ENCODE measurements at regions not wholly inside any gene's neighbourhood (a gene's known extent, or its start where the extent isn't known, plus 50 kb on each side); places are given as distances from the start of the nearest gene placed in this dataset.

- no peak for DNase-seq (ENCODE audit: low read depth)
Observed at GRCh38 chr11:28738549-28738948, 630.4 kb downstream of the METTL15 start.

GRCh38 chr11:28736256-28736655 is 628.1 kb downstream of the METTL15 start:
- DNase-seq (ENCODE audit: low read depth) = no peak

- DNase-seq (ENCODE audit: low read depth) = no peak
Observed at GRCh38 chr11:28735511-28735910, 627.3 kb downstream of the METTL15 start.

- no peak for DNase-seq (ENCODE audit: low read depth)
Observed at GRCh38 chr11:28730889-28731288, 622.7 kb downstream of the METTL15 start.

- no peak for DNase-seq (ENCODE audit: low read depth)
Observed at GRCh38 chr11:28730336-28730735, 622.1 kb downstream of the METTL15 start.

- DNase-seq (ENCODE audit: low read depth) = no peak
Observed at GRCh38 chr11:28729339-28729738, 621.2 kb downstream of the METTL15 start.

GRCh38 chr11:28728666-28729065 is 620.5 kb downstream of the METTL15 start:
- no peak for DNase-seq (ENCODE audit: low read depth)

GRCh38 chr11:28727254-28727653 is 619.1 kb downstream of the METTL15 start:
- DNase-seq (ENCODE audit: low read depth) = no peak

GRCh38 chr11:28726432-28726831 is 618.2 kb downstream of the METTL15 start:
- no peak for DNase-seq (ENCODE audit: low read depth)

GRCh38 chr11:28715726-28716125 is 607.5 kb downstream of the METTL15 start:
- no peak for DNase-seq (ENCODE audit: low read depth)

- DNase-seq (ENCODE audit: low read depth) = no peak
Observed at GRCh38 chr11:28713850-28714249, 605.7 kb downstream of the METTL15 start.

GRCh38 chr11:28708075-28708474 is 599.9 kb downstream of the METTL15 start:
- no peak for DNase-seq (ENCODE audit: low read depth)

- no peak for DNase-seq (ENCODE audit: low read depth)
Observed at GRCh38 chr11:28704801-28705200, 596.6 kb downstream of the METTL15 start.

GRCh38 chr11:28703371-28703770 is 595.2 kb downstream of the METTL15 start:
- DNase-seq (ENCODE audit: low read depth) = no peak

- no peak for DNase-seq (ENCODE audit: low read depth)
Observed at GRCh38 chr11:28702871-28703270, 594.7 kb downstream of the METTL15 start.

- no peak for DNase-seq (ENCODE audit: low read depth)
Observed at GRCh38 chr11:28702450-28702790, 594.2 kb downstream of the METTL15 start.

GRCh38 chr11:28701760-28702449 is 593.7 kb downstream of the METTL15 start:
- DNase-seq (ENCODE audit: low read depth) = no peak

- DNase-seq (ENCODE audit: low read depth) = no peak
Observed at GRCh38 chr11:28699701-28700100, 591.5 kb downstream of the METTL15 start.

GRCh38 chr11:28697920-28698827 is 590.0 kb downstream of the METTL15 start:
- no peak for DNase-seq (ENCODE audit: low read depth)

- DNase-seq (ENCODE audit: low read depth) = no peak
Observed at GRCh38 chr11:28696591-28696990, 588.4 kb downstream of the METTL15 start.

- no peak for DNase-seq (ENCODE audit: low read depth)
Observed at GRCh38 chr11:28690746-28691145, 582.6 kb downstream of the METTL15 start.

GRCh38 chr11:28684011-28684586 is 575.9 kb downstream of the METTL15 start:
- DNase-seq (ENCODE audit: low read depth) = no peak
